ENCODE measurements at regions not wholly inside any gene's neighbourhood (a gene's known extent, or its start where the extent isn't known, plus 50 kb on each side); places are given as distances from the start of the nearest gene placed in this dataset.

GRCh38 chr3:168858327-168858726, 762.6 kb upstream of the GOLIM4 start:
- TF ChIP-seq CTCF (IDR thresholded peaks at IDR 0.05) (no peak), YY1 (IDR thresholded peaks at IDR 0.05; ENCODE audit: low read depth) (no peak), FOSL2 (IDR thresholded peaks at IDR 0.05; ENCODE audit: borderline replicate concordance, low read depth) (no peak), SMC3 (IDR thresholded peaks at IDR 0.05; ENCODE audit: low read depth, low read length) (no peak), RAD21 (IDR thresholded peaks at IDR 0.05; ENCODE audit: low read length) (no peak), MXI1 (IDR thresholded peaks at IDR 0.05; ENCODE audit: low read depth, low read length) (no peak), RXRA (IDR thresholded peaks at IDR 0.05; ENCODE audit: borderline replicate concordance, low read depth) (no peak), MAX (IDR thresholded peaks at IDR 0.05; ENCODE audit: low read depth) (no peak), MEF2A (IDR thresholded peaks at IDR 0.05; ENCODE audit: borderline replicate concordance, low read depth) (no peak), EZH2phosphoT487 (IDR thresholded peaks at IDR 0.05; ENCODE audit: borderline replicate concordance, low read depth) (no peak), IRF3 (IDR thresholded peaks at IDR 0.05; ENCODE audit: low read depth, low read length) (no peak), TCF12 (IDR thresholded peaks at IDR 0.05) (no peak)
- TF ChIP-seq, protein P1, sequence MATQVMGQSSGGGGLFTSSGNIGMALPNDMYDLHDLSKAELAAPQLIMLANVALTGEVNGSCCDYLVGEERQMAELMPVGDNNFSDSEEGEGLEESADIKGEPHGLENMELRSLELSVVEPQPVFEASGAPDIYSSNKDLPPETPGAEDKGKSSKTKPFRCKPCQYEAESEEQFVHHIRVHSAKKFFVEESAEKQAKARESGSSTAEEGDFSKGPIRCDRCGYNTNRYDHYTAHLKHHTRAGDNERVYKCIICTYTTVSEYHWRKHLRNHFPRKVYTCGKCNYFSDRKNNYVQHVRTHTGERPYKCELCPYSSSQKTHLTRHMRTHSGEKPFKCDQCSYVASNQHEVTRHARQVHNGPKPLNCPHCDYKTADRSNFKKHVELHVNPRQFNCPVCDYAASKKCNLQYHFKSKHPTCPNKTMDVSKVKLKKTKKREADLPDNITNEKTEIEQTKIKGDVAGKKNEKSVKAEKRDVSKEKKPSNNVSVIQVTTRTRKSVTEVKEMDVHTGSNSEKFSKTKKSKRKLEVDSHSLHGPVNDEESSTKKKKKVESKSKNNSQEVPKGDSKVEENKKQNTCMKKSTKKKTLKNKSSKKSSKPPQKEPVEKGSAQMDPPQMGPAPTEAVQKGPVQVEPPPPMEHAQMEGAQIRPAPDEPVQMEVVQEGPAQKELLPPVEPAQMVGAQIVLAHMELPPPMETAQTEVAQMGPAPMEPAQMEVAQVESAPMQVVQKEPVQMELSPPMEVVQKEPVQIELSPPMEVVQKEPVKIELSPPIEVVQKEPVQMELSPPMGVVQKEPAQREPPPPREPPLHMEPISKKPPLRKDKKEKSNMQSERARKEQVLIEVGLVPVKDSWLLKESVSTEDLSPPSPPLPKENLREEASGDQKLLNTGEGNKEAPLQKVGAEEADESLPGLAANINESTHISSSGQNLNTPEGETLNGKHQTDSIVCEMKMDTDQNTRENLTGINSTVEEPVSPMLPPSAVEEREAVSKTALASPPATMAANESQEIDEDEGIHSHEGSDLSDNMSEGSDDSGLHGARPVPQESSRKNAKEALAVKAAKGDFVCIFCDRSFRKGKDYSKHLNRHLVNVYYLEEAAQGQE (IDR thresholded peaks at IDR 0.05; ENCODE audit: low read depth, low read length), result no peak
- TF ChIP-seq, protein P2, sequence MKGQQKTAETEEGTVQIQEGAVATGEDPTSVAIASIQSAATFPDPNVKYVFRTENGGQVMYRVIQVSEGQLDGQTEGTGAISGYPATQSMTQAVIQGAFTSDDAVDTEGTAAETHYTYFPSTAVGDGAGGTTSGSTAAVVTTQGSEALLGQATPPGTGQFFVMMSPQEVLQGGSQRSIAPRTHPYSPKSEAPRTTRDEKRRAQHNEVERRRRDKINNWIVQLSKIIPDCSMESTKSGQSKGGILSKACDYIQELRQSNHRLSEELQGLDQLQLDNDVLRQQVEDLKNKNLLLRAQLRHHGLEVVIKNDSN (IDR thresholded peaks at IDR 0.05; ENCODE audit: borderline replicate concordance, low read depth), result no peak

All from SK-N-SH (cell line).